ENCODE measurements at regions not wholly inside any gene's neighbourhood (a gene's known extent, or its start where the extent isn't known, plus 50 kb on each side); places are given as distances from the start of the nearest gene placed in this dataset.

DNA sequence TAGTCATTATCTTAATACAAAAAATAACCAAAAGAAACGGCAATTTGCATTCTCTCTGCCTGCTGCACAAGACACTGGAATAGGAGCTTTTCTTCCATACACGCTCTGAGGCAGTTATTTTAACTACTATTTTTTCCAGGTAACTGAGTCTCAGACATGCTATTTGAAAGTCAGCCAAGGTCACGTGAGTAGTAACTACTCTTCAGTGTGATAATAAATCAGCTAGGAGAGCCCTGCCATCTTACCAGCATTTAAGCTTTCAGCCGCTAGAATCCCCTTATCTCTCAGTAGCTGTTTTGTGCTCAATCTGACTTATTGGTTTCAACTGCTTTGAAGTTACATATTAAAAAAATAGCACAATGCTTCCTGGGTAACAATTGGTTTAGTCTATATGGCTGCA, 84.5 kb downstream of the NRN1 start:
- TF ChIP-seq POLR2AphosphoS5 (IDR thresholded peaks at IDR 0.05; ENCODE audit: borderline replicate concordance, low read depth, low read length) (no peak), EZH2 (IDR thresholded peaks at IDR 0.05) (no peak)
